NCI-H1092 treated with DMSO at 0.1 percent for 48 hours (cell line): ENCODE measurements at regions not wholly inside any gene's neighbourhood (a gene's known extent, or its start where the extent isn't known, plus 50 kb on each side); places are given as distances from the start of the nearest gene placed in this dataset.

Source experiments
- DNase-seq: peaks from one replicate; lab custom pipeline; 2025; lab: John Stamatoyannopoulos, UW

DNA sequence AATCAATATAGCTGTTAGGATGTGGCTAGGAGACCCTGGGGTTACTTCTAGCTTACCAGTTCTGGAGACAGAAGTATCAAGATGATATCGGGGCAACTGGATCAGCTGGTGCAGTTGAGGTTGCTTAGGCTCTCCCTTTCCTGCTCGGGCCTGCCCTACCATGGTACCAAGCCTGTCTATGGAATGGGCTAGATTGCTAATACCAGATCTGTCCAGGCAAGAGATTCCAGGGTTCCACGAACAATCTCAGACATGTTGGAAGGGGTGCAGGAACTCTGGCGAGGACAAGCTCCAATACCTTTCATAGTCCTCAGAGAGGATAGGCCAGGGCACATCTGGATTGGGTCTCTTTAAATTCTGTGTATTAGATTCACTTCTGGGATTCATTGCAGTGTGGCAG lies 53.8 kb downstream of the ADM start:
- DNase-seq = no peak

- no peak for DNase-seq
These were observed 54.3 kb downstream of the ADM start for GRCh38 chr11:10359171-10359570.

DNA sequence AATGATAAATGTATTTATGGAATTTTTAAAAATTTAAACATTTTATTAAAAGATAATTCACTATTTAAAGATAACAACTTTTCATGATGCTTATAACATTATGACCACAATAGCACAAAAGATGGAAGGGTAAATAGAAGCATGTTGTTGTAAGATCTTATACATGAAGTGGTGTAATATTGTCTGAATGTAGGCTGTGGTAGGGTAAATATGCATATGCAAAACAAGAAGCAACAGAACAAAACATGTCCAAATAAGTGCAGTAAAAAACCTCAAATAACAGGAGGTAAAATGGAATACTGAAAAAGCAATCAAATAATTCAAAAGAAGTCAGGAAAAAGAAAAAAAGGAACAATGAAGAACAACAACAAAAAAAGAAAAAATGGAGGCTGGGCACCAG lies 56.0 kb downstream of the ADM start:
- no peak for DNase-seq

GRCh38 chr11:10365045-10365444 lies 60.2 kb downstream of the ADM start:
- DNase-seq = no peak

DNA sequence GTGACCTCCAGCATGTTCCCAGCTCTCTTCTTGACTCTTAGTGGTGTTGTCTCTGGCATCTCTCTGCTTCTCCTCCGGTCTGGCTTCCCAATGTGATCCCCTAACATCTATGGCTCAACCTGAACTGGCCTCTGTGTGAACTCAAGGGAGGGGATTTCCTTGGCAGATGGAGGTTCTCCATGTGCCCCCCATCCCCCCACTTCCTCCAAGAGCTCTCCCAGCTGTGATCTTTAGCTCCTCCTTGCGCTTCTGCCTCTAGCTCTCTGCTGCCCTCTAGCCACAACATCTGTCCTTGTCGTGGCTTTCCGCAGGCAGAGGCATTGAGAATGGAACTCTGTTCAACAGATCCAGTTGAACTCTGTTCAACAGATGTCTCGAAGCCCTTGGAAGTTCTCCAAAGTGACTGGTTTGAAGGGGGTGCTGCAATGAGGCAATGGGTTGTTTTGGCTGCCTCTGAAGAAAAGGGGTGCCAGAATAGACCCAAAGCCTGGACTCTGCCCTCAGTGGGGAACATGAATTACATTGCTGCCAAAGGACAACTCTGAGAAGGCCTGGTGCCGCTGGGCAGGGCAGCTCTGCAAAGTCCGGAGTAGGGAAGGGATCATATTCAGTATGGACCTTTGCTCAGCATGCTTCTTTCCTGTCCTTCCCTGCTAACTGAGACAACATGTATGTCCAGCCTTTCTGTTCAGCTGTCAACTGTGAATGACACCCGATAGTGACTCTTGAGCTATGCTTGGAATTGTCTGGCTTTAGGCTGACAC lies 61.9 kb downstream of the ADM start:
- DNase-seq = peak; percentile 69

GRCh38 chr11:10371926-10372641 lies 67.2 kb downstream of the ADM start:
- no peak for DNase-seq

- peak; percentile 77 for DNase-seq
These were observed 68.5 kb downstream of the ADM start for GRCh38 chr11:10373340-10373739.

- no peak for DNase-seq
These were observed 69.1 kb downstream of the ADM start for GRCh38 chr11:10373929-10374328.

DNA sequence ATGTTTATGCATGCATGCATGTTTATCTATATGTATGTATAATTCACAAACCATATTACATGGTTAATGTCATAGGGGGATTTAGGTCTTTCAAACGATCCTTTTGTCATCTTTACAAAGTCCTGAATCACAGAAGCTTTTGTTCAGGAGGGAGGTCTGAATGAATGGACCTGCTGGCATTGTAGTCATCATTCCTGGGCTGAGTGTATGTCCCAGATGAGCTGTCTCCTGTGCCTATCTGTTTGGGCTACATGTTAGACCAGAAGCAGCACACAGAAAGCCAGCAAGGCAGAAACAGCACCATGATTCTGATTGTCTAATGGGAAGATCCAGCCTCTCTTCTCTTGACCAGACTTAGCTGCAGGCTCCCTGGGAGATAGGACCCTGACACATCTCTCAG lies 69.5 kb downstream of the ADM start:
- DNase-seq = no peak

DNA sequence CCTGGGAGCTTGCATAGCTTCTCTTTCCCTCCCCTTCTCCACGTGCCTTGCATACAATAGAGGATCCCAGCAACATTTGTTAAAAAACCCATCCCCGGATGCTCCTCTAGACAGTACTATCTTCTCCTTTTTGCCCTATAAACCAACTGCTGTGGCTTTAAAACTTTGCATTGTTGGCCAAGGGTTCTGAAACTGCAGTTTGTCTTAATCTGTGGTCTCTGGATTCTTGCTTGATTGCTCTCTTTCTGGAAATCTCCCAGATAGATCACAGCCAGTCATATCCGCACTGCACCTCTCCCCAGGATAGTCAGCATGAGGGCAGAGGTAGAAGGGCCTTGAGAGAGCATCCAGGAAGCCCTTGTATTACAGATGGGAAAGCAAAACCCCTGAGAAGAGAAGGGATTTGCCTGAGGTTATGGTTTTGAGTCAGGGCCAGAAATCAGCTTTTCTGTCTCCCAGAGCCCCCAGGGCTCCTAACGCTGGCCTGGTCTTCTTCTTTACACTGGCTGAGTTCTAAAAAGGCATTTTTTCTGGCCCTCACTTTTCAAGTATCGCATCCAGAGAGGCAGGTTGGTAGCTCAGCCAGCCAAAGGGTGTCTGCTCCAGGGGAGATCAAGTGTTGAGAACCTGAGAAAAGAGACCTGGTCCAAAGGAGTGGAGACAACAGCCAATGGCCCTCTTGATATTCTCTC lies 70.6 kb downstream of the ADM start:
- no peak for DNase-seq

DNA sequence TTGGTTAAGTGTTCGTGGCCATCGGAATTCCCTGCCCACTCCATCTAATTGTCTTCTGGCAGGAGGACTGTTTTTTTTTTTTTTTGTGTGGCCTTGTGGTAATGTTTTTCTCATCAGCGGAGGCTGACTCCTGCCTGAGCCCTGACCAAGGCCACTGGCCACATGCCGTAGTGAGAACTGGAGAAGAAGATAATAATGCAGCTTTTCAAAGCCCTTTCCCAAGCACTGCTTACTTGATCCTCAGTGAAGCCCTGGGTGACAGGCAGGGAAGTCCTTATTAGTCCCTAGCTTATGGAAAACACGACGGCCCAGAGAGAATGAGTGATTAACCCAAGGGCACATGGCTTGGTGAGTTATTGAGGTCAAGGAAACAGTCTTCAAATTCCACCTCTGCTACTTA lies 71.2 kb downstream of the ADM start:
- DNase-seq = no peak

- no peak for DNase-seq
These were observed 72.3 kb downstream of the ADM start for GRCh38 chr11:10377183-10377582.

DNA sequence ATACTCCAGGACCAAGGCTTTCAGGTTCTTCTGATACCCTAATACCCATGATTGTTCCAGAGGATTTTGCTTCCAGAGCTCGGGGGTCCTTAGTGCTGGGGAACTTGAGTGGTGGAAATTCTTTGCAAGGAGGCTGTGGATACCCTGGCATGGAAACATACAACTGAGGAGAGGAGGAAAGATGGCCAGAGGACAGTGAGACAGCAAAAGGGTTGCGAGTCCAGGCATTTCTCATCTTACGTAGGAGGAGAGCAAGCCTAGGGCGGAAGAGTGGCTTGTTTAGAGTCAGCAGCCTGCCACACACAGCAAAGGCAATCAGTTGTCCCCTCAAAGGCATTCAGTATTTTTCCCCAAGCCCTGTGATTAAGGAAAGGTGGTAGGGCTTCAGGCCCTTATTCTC lies 73.5 kb downstream of the ADM start:
- no peak for DNase-seq

GRCh38 chr11:10379022-10379421 lies 74.1 kb downstream of the ADM start:
- DNase-seq = no peak

- DNase-seq = no peak
These were observed 74.6 kb downstream of the ADM start for GRCh38 chr11:10379426-10379825.

DNA sequence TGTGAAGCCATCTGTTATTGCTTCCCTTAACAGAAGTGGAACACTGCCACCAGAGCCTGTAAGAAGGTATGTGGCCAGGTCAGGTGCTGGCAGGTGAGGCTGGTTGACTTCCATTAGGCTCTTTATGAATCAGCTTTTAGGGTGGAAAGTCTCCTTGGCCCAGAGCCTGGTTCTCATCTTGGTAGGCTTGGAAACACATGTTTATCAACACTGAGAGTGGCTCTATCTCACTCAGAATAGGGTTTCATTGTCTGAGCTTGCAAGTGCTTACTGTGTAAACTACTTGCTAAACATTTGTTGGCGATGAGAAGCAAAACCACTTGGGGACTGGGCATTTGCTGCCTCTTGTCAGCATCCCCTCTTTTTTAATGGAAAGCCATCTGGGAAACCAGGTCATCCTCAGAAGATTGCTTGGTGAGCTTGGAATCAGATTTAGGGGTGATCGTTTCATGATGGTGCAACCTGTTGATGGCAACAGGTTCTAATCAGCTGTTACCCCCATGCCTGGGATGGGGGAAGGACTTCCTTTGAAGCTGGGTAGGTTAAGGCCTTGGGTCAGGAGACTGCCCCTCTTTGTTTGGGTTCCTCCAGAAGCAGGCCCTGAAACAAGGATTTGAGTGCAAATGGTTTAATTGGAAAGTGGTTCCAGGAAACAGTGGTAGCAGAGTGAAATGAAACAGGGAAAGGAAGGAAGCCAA lies 75.0 kb upstream of the AMPD3 start:
- peak; percentile 88 for DNase-seq

GRCh38 chr11:10380921-10381320 lies 74.1 kb upstream of the AMPD3 start:
- no peak for DNase-seq

DNA sequence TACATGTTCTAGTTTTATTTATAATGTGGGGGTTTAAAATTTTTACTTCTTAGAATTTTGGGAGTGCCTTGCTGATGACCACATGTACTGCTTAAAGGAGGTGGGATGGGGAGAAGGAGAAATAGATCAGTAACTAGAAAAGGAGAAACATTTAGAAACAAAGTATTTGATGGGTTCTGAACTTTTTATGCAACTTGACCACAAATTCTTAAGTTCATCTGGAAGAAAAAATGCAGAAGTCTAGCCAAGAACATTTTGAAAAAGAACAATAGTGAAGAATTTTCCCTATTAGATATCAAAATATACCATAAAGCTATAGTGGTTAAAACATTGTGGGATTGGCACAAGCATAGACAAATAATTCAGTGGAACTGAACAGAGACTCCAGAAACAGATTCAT lies 73.3 kb upstream of the AMPD3 start:
- DNase-seq = no peak

GRCh38 chr11:10382518-10382917 lies 72.5 kb upstream of the AMPD3 start:
- DNase-seq = no peak

- no peak for DNase-seq
These were observed 69.4 kb upstream of the AMPD3 start for GRCh38 chr11:10385696-10386095.

- no peak for DNase-seq
These were observed 68.7 kb upstream of the AMPD3 start for GRCh38 chr11:10386361-10386760.

- DNase-seq = no peak
These were observed 68.2 kb upstream of the AMPD3 start for GRCh38 chr11:10386861-10387205.
